ENCODE measurements at regions not wholly inside any gene's neighbourhood (a gene's known extent, or its start where the extent isn't known, plus 50 kb on each side); places are given as distances from the start of the nearest gene placed in this dataset.

GRCh38 chr2:39954346-39954745, 175.3 kb upstream of the THUMPD2 start:
- H3K9me1 ChIP-seq (ENCODE audit: insufficient read depth, low read length), result no peaks in the 10 kb centered on the region
- 0 out of 2 replicates have a peak overlapping the region, but pooled peaks have one; percentile 68 for H4K91ac ChIP-seq (ENCODE audit: insufficient read depth, low read depth, low read length)
- peak overlapping the region; percentile 72 for H2BK20ac ChIP-seq (ENCODE audit: low read depth, low read length)
- intact Hi-C loops (cut with micrococcal nuclease) (no loop called here), dilution Hi-C loops (cut with HindIII; ENCODE audit: low sequenced_read_pairs, unreplicated experiment) (no loop called here), in situ Hi-C loops (cut with MboI; ENCODE audit: low sequenced_read_pairs) (no loop called here)
- peak overlapping the region; percentile 63; the same call in 1 of the 2 replicates for H4K5ac ChIP-seq (ENCODE audit: low read depth, low read length)
- ChIA-PET POLR2A (ENCODE audit: unreplicated experiment) (no interaction called here), CTCF (interaction anchor here (0.7 kb wide), 1 partner anchor 10 kb away, joined by 3 read pairs; no protein-coding TSS in a partner anchor)
- DNase-seq (peak; percentile 72), ATAC-seq (ENCODE audit: low read depth) (peak; percentile 62)
- H3K9ac ChIP-seq (ENCODE audit: low read depth, low read length), result no peak overlapping the region
- BruUV-seq (replicated peaks), result no TSS peak
- peak overlapping the region; percentile 62; the same call in 2 of the 3 replicates for H2BK15ac ChIP-seq (ENCODE audit: low read depth, low read length)
- peak overlapping the region; percentile 54; the same call in 1 of the 2 replicates for H2AK5ac ChIP-seq (ENCODE audit: low read depth, low read length)
- H3K9me3 ChIP-seq (ENCODE audit: control insufficient read depth, insufficient read depth, low read length), result no peaks in the 10 kb centered on the region
- peak overlapping the region; percentile 56; the same call in 1 of the 2 replicates for H3K23ac ChIP-seq (ENCODE audit: low read depth, low read length)
- peak overlapping the region; percentile 92; the same call in 1 of the 2 replicates for H3K18ac ChIP-seq (ENCODE audit: low read depth, low read length)
- TF ChIP-seq MAZ (IDR thresholded peaks at IDR 0.05; ENCODE audit: borderline replicate concordance, low read depth, low read length) (no peak), BHLHE40 (IDR thresholded peaks at IDR 0.05; ENCODE audit: low read depth, low read length) (no peak), CHD1 (IDR thresholded peaks at IDR 0.05; ENCODE audit: low read depth, low read length) (no peak), NFE2L2 (IDR thresholded peaks at IDR 0.05; ENCODE audit: low read depth, low read length) (no peak), RCOR1 (IDR thresholded peaks at IDR 0.05; ENCODE audit: insufficient replicate concordance, low read length) (no peak), FOS (IDR thresholded peaks at IDR 0.05; ENCODE audit: low read depth, low read length) (no peak), MXI1 (IDR thresholded peaks at IDR 0.05; ENCODE audit: borderline replicate concordance, low read depth, low read length) (no peak), SMC3 (IDR thresholded peaks at IDR 0.05; ENCODE audit: low read depth, low read length) (no peak), POLR2A (IDR thresholded peaks at IDR 0.05; ENCODE audit: low read depth, low read length) (no peak), CEBPB (IDR thresholded peaks at IDR 0.05; ENCODE audit: low read depth, low read length) (no peak), RAD21 (IDR thresholded peaks at IDR 0.05; ENCODE audit: low read length) (no peak), RFX5 (IDR thresholded peaks at IDR 0.05; ENCODE audit: low read depth, low read length) (no peak), MAFK (IDR thresholded peaks at IDR 0.05; ENCODE audit: low read depth, low read length) (no peak)
- TF ChIP-seq, protein P1, sequence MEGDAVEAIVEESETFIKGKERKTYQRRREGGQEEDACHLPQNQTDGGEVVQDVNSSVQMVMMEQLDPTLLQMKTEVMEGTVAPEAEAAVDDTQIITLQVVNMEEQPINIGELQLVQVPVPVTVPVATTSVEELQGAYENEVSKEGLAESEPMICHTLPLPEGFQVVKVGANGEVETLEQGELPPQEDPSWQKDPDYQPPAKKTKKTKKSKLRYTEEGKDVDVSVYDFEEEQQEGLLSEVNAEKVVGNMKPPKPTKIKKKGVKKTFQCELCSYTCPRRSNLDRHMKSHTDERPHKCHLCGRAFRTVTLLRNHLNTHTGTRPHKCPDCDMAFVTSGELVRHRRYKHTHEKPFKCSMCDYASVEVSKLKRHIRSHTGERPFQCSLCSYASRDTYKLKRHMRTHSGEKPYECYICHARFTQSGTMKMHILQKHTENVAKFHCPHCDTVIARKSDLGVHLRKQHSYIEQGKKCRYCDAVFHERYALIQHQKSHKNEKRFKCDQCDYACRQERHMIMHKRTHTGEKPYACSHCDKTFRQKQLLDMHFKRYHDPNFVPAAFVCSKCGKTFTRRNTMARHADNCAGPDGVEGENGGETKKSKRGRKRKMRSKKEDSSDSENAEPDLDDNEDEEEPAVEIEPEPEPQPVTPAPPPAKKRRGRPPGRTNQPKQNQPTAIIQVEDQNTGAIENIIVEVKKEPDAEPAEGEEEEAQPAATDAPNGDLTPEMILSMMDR (conservative IDR thresholded peaks at IDR 0.05; ENCODE audit: low read depth, low read length), result no peak
- TF ChIP-seq, protein P2, sequence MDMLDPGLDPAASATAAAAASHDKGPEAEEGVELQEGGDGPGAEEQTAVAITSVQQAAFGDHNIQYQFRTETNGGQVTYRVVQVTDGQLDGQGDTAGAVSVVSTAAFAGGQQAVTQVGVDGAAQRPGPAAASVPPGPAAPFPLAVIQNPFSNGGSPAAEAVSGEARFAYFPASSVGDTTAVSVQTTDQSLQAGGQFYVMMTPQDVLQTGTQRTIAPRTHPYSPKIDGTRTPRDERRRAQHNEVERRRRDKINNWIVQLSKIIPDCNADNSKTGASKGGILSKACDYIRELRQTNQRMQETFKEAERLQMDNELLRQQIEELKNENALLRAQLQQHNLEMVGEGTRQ (IDR thresholded peaks at IDR 0.05; ENCODE audit: low read depth, low read length), result no peak
- TF ChIP-seq, protein P3, sequence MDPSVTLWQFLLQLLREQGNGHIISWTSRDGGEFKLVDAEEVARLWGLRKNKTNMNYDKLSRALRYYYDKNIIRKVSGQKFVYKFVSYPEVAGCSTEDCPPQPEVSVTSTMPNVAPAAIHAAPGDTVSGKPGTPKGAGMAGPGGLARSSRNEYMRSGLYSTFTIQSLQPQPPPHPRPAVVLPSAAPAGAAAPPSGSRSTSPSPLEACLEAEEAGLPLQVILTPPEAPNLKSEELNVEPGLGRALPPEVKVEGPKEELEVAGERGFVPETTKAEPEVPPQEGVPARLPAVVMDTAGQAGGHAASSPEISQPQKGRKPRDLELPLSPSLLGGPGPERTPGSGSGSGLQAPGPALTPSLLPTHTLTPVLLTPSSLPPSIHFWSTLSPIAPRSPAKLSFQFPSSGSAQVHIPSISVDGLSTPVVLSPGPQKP (IDR thresholded peaks at IDR 0.05; ENCODE audit: borderline replicate concordance, low read depth, low read length), result no peak
- H3K4me1 ChIP-seq (ENCODE audit: control insufficient read depth, insufficient read depth, low read length), result peaks cover 2% of the 10 kb centered on the region; the same call in 1 of the 2 replicates
- H3K4me2 ChIP-seq (ENCODE audit: low read depth, low read length), result peak overlapping the region; percentile 9; the same call in 1 of the 2 replicates
- no peaks in the 10 kb centered on the region for H3K27me3 ChIP-seq (ENCODE audit: control insufficient read depth, insufficient read depth, low read length)
- peak overlapping the region; percentile 26; the same call in 1 of the 2 replicates for H2BK120ac ChIP-seq (ENCODE audit: low read depth, low read length)
- no peak overlapping the region for H3K56ac ChIP-seq (ENCODE audit: extremely low read depth, insufficient read depth, low read length)
- H3K27ac ChIP-seq (ENCODE audit: insufficient read depth, low read length), result no peak overlapping the region
- no peak overlapping the region for H2AFZ ChIP-seq (replicated peaks; ENCODE audit: low read length, poor library complexity)
- H3K36me3 ChIP-seq (ENCODE audit: control insufficient read depth, insufficient read depth, low read length), result no peaks in the 10 kb centered on the region
- no peaks in the 10 kb centered on the region for H4K20me1 ChIP-seq (ENCODE audit: insufficient read depth, low read length)
- H2BK5ac ChIP-seq (ENCODE audit: low read depth, low read length, poor library complexity, severe bottlenecking), result peak overlapping the region; percentile 74
- H3K4ac ChIP-seq (ENCODE audit: low read depth, low read length), result peak overlapping the region; percentile 15; the same call in 1 of the 2 replicates
- no peaks in the 10 kb centered on the region for H3K79me1 ChIP-seq (ENCODE audit: low read depth in 1 of 2, low read length in 2 of 2)
- H2AK9ac ChIP-seq (replicated peaks; ENCODE audit: low read depth, low read length, poor library complexity), result no peak overlapping the region
- no peak overlapping the region for H3K4me3 ChIP-seq (ENCODE audit: insufficient read depth, low read depth, low read length)
- H3K14ac ChIP-seq (replicated peaks; ENCODE audit: low read depth, low read length), result peak overlapping the region; percentile 60; the same call in 1 of the 2 replicates
- peak overlapping the region in 1 of 2 experiments; percentile 71; a peak in 2 of 4 replicates for H4K8ac ChIP-seq (ENCODE audit: low read depth in 2 of 2, low read length in 2 of 2)
